B cell (primary cell): ENCODE measurements at regions not wholly inside any gene's neighbourhood (a gene's known extent, or its start where the extent isn't known, plus 50 kb on each side); places are given as distances from the start of the nearest gene placed in this dataset.

Source experiments
- ATAC-seq: fragments of 200-7000 bp; cut with Tn5 transposase; one replicate; pipeline ENCODE4 v1.10.0; 2021; ENCODE audit warnings: low read depth, mild to moderate bottlenecking, moderate number of reproducible peaks, moderate library complexity
- CTCF ChIA-PET: fragments of 350-600 bp; sonication (Branson Sonifier 250); formaldehyde crosslinking; loops from one replicate; lab custom pipeline; 2021; ENCODE audit warnings: antibody characterized with exemption, inconsistent platforms; lab: Charles Lee
- POLR2A ChIA-PET: fragments of 350-600 bp; sonication (Branson Sonifier 250); formaldehyde crosslinking; loops from one replicate; lab custom pipeline; 2021; ENCODE audit warnings: antibody characterized with exemption; lab: Charles Lee
- DNase-seq: peaks from one replicate; pipeline ENCODE4 v3.0.0; 2013
- H2AFZ ChIP-seq: 2 replicates; pipeline ENCODE4 v1.6.1; 2012; ENCODE audit warnings: mild to moderate bottlenecking, low read depth, low read length; ENCODE audit not compliant: insufficient read depth, poor library complexity, severe bottlenecking
- H3K27ac ChIP-seq, 2 donors: 1 replicate in 1 of 2; 2 replicates in 1 of 2; pipeline ENCODE4 v1.5.1; 2012 to 2013; ENCODE audit warnings: low read length in 2 of 2, mild to moderate bottlenecking in 2 of 2, moderate library complexity in 1 of 2
- H3K27me3 ChIP-seq, 4 experiments: fragments of 200-600 bp in 1 of 4; sonication (generic) in 1 of 4; replicated peaks in 1 of 4; 1 replicate in 2 of 4; 2 replicates in 2 of 4; pipeline versions ENCODE4 v1.6.1 to v1.7.0; 2013 to 2016; ENCODE audit warnings: low read length in 3 of 4, mild to moderate bottlenecking in 2 of 4, mixed read lengths in 1 of 4, moderate library complexity in 1 of 4; ENCODE audit not compliant: insufficient read depth in 4 of 4, control insufficient read depth in 3 of 4; ENCODE audit errors: control extremely low read depth in 1 of 4
- H3K36me3 ChIP-seq, 2 experiments: replicated peaks in 1 of 2; 1 replicate in 1 of 2; 2 replicates in 1 of 2; pipeline versions ENCODE4 v1.6.1 to v1.7.1; 2013; ENCODE audit warnings: low read length in 1 of 2; ENCODE audit not compliant: insufficient read depth in 2 of 2, control insufficient read depth in 1 of 2; ENCODE audit errors: control extremely low read depth in 1 of 2, extremely low read depth in 1 of 2
- H3K4me1 ChIP-seq, 2 donors: fragments of 200-600 bp in 1 of 2; sonication (generic) in 1 of 2; 1 replicate in 1 of 2; 2 replicates in 1 of 2; pipeline versions ENCODE4 v1.5.1 to v1.6.1; 2013 to 2017; ENCODE audit warnings: low read length in 2 of 2; ENCODE audit not compliant: control insufficient read depth in 2 of 2, insufficient read depth in 2 of 2
- H3K4me2 ChIP-seq: replicated peaks from 2 replicates; pipeline ENCODE3; 2012; ENCODE audit warnings: mild to moderate bottlenecking, low read depth, low read length; ENCODE audit not compliant: poor library complexity, severe bottlenecking
- H3K4me3 ChIP-seq, 5 experiments: fragments of 200-600 bp in 1 of 5; sonication (generic) in 1 of 5; 1 replicate in 3 of 5; 2 replicates in 2 of 5; pipeline versions ENCODE4 v1.5.1 to v1.7.0; 2011 to 2016; ENCODE audit warnings: low read length in 4 of 5, mild to moderate bottlenecking in 4 of 5, low read depth in 2 of 5, control low read depth in 1 of 5, moderate library complexity in 1 of 5; ENCODE audit not compliant: insufficient read depth in 1 of 5; ENCODE audit errors: control extremely low read depth in 1 of 5, extremely low read depth in 1 of 5
- H3K79me2 ChIP-seq: fragments of 200-600 bp; sonication (generic); one replicate; pipeline ENCODE4 v1.6.0; 2016; ENCODE audit warnings: low read length; ENCODE audit not compliant: control insufficient read depth, insufficient read depth
- H3K9ac ChIP-seq: fragments of 200-600 bp; sonication (generic); 2 replicates; pipeline ENCODE4 v1.6.1; 2017; ENCODE audit warnings: mild to moderate bottlenecking, low read length, moderate library complexity
- H3K9me3 ChIP-seq, 3 donors: one replicate each; pipeline versions ENCODE4 v1.6.1 to v1.7.1; 2013; ENCODE audit warnings: low read length in 2 of 3; ENCODE audit not compliant: control insufficient read depth in 2 of 3, insufficient read depth in 1 of 3; ENCODE audit errors: control extremely low read depth in 1 of 3
- H4K20me1 ChIP-seq: 2 replicates; pipeline ENCODE4 v1.6.0; 2012; ENCODE audit warnings: mild to moderate bottlenecking, low read length; ENCODE audit not compliant: insufficient read depth, control insufficient read depth, poor library complexity, severe bottlenecking
- H3K27ac Mint-ChIP-seq: one replicate; pipeline ENCODE4 v1.8.0; 2021; ENCODE audit warnings: mixed read lengths
- H3K27me3 Mint-ChIP-seq: one replicate; pipeline ENCODE4 v1.8.0; 2021; ENCODE audit warnings: mixed read lengths
- H3K4me1 Mint-ChIP-seq: one replicate; pipeline ENCODE4 v1.8.0; 2021; ENCODE audit warnings: mixed read lengths
- H3K4me3 Mint-ChIP-seq: one replicate; pipeline ENCODE4 v1.8.0; 2021; ENCODE audit warnings: mixed read lengths
- H3K9me3 Mint-ChIP-seq: one replicate; pipeline ENCODE4 v1.8.0; 2022; ENCODE audit warnings: mixed read lengths; ENCODE audit not compliant: insufficient read depth
- CTCF ChIP-seq: fragments of 200-600 bp; IDR thresholded peaks from one replicate; pipeline ENCODE4 v1.8.0; 2022; ENCODE audit warnings: antibody characterized with exemption, mild to moderate bottlenecking
- EZH2 ChIP-seq: IDR thresholded peaks from 2 replicates; pipeline ENCODE4 v1.6.1; 2012; ENCODE audit warnings: borderline replicate concordance, low read depth, mild to moderate bottlenecking, moderate library complexity, low read length; ENCODE audit not compliant: insufficient read depth, poor library complexity, severe bottlenecking
- WGBS: methylation state at CpG from one replicate; pipeline ENCODE4 v1.1.5; 2013; ENCODE audit warnings: missing lambda C conversion rate; ENCODE audit not compliant: insufficient coverage; 5-methylcytosine and 5-hydroxymethylcytosine counted together
- intact Hi-C: fragments of 100-400 bp; cut with micrococcal nuclease; formaldehyde crosslinking; loops from one replicate; pipeline ENCODE4 v1.10.0; 2022

GRCh38 chr2:55111230-55111569, 60.9 kb upstream of the RTN4 start:
- POLR2A ChIA-PET, result no interaction called here
- H3K4me3 Mint-ChIP-seq, result no peak overlapping the region

DNA sequence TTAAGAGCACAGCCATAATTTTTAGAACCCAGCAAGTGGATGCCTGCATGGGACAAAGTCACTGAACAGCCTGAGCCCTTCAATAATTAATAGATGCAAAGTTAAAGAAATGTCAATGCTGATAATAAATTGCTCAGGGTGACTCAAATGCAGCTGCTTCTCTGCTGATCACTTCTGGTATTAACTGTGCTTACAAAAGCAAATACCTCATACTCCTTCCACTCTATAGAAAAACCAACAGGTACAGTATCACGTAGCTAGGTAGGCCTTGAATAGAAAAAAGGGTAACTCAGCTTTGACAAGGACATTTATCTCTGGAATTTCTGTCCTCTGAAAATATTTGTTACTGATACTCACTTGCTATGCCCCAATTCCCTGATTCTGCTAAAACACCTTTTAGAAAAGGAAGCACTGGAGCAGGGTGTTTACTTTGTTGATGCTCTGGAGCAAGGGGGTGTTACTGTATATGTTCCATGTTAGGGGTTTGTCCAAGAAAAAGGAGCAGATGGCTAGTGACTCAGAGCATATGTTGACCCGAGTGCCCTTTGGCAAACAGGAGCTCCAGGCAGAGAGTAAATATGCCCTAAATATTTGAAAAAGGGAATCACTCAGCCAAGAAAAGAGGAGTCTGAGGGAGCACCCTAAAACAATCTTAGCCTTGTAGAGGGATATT, 59.1 kb upstream of the RTN4 start:
- Mint-ChIP-seq H3K9me3 (no peaks in the 10 kb centered on the region), H3K27me3 (no peaks in the 10 kb centered on the region), H3K27ac (no peak overlapping the region), H3K4me1 (peaks cover 17% of the 10 kb centered on the region), H3K4me3 (no peak overlapping the region)
- no peaks in the 10 kb centered on the region for H3K27me3 ChIP-seq
- H3K36me3 ChIP-seq, result no peaks in the 10 kb centered on the region
- WGBS, result no CpG with 5 or more reads among the region's 2 CpGs
- DNase-seq, result no peak
- H3K4me3 ChIP-seq, result no peak overlapping the region
- TF ChIP-seq EZH2 (no peak), CTCF (no peak)
- intact Hi-C loops, result no loop called here
- H4K20me1 ChIP-seq, result no peaks in the 10 kb centered on the region
- H3K4me1 ChIP-seq, result peaks cover 8 to 18% of the 10 kb centered on the region in 2 donors
- POLR2A ChIA-PET, result no interaction called here
- no peak overlapping the region for H3K9ac ChIP-seq
- no peak overlapping the region for H2AFZ ChIP-seq
- H3K79me2 ChIP-seq, result no peaks in the 10 kb centered on the region
- no peak for ATAC-seq
- no peak overlapping the region for H3K4me2 ChIP-seq
- no peak overlapping the region for H3K27ac ChIP-seq
- no peaks in the 10 kb centered on the region for H3K9me3 ChIP-seq
- CTCF ChIA-PET, result interaction anchor here (1.2 kb wide), 1 partner anchor 61 kb away, joined by 3 read pairs; no protein-coding TSS in a partner anchor

More at GRCh38 chr2:55111230-55111569, 60.9 kb upstream of the RTN4 start:
- no peaks in the 10 kb centered on the region for H4K20me1 ChIP-seq
- H3K27me3 ChIP-seq, result no peaks in the 10 kb centered on the region
- H3K27me3 Mint-ChIP-seq, result no peaks in the 10 kb centered on the region
- no peak overlapping the region for H3K27ac ChIP-seq
- DNase-seq (no peak), ATAC-seq (no peak)
- H2AFZ ChIP-seq, result no peak overlapping the region
- peaks cover 17% of the 10 kb centered on the region for H3K4me1 Mint-ChIP-seq
- no peaks in the 10 kb centered on the region for H3K9me3 Mint-ChIP-seq
- no peaks in the 10 kb centered on the region for H3K79me2 ChIP-seq
- no peaks in the 10 kb centered on the region for H3K9me3 ChIP-seq
- no peak overlapping the region for H3K4me3 ChIP-seq
- peaks cover 8 to 18% of the 10 kb centered on the region in 2 donors for H3K4me1 ChIP-seq
- TF ChIP-seq CTCF, result no peak
- TF ChIP-seq EZH2, result no peak
- intact Hi-C loops, result no loop called here
- no CpG with 5 or more reads among the region's 4 CpGs for WGBS
- no peak overlapping the region for H3K4me2 ChIP-seq
- H3K27ac Mint-ChIP-seq, result no peak overlapping the region
- no peaks in the 10 kb centered on the region for H3K36me3 ChIP-seq
- CTCF ChIA-PET, result no interaction called here
- no peak overlapping the region for H3K9ac ChIP-seq
